Activated naive CD4-positive, alpha-beta T cell treated with anti-CD3 and anti-CD28 coated beads, Interleukin-2, amount 10 ng/mL, durations not matched to agents 7 days and 5 days (primary cell): ENCODE measurements at regions not wholly inside any gene's neighbourhood (a gene's known extent, or its start where the extent isn't known, plus 50 kb on each side); places are given as distances from the start of the nearest gene placed in this dataset.

Experiments
- CTCF ChIA-PET: fragments of 350-600 bp; sonication (Branson Sonifier 250); formaldehyde crosslinking; loops from one replicate; lab custom pipeline; 2021; ENCODE audit warnings: antibody characterized with exemption; lab: Charles Lee
- DNase-seq: peaks from one replicate; pipeline ENCODE4 v3.0.0-alpha.2; 2020
- H3K27ac Mint-ChIP-seq: one replicate; pipeline ENCODE4 v1.8.0; 2021; ENCODE audit warnings: mild to moderate bottlenecking, moderate library complexity, mixed read lengths
- H3K27me3 Mint-ChIP-seq: one replicate; pipeline ENCODE4 v1.8.0; 2021; ENCODE audit warnings: mild to moderate bottlenecking, mixed read lengths
- H3K36me3 Mint-ChIP-seq: one replicate; pipeline ENCODE4 v1.8.0; 2021; ENCODE audit warnings: mixed read lengths
- H3K4me1 Mint-ChIP-seq: one replicate; pipeline ENCODE4 v1.8.0; 2021; ENCODE audit warnings: mixed read lengths
- H3K4me3 Mint-ChIP-seq: one replicate; pipeline ENCODE4 v1.8.0; 2021; ENCODE audit warnings: mild to moderate bottlenecking, moderate library complexity, mixed read lengths
- H3K9me3 Mint-ChIP-seq: one replicate; pipeline ENCODE4 v1.8.0; 2021; ENCODE audit warnings: mixed read lengths

- no peaks in the 10 kb centered on the region for H3K36me3 Mint-ChIP-seq
- no peak overlapping the region for H3K4me3 Mint-ChIP-seq
- CTCF ChIA-PET: interaction anchor here (0.8 kb wide), 1 partner anchor 312 kb away, joined by 3 read pairs; no protein-coding TSS in a partner anchor
- no peak for DNase-seq
- H3K27me3 Mint-ChIP-seq: no peaks in the 10 kb centered on the region
- no peaks in the 10 kb centered on the region for H3K4me1 Mint-ChIP-seq
- no peaks in the 10 kb centered on the region for H3K9me3 Mint-ChIP-seq
- H3K27ac Mint-ChIP-seq: no peak overlapping the region
Measured at GRCh38 chr14:104439625-104440024, 139.9 kb upstream of the C14orf180 start.

- Mint-ChIP-seq H3K4me3 (no peak overlapping the region), H3K27ac (no peak overlapping the region), H3K27me3 (peaks cover 4% of the 10 kb centered on the region), H3K4me1 (no peaks in the 10 kb centered on the region), H3K9me3 (no peaks in the 10 kb centered on the region), H3K36me3 (no peaks in the 10 kb centered on the region)
- DNase-seq: no peak
- CTCF ChIA-PET: interaction anchor here (0.8 kb wide), 1 partner anchor 313 kb away, joined by 3 read pairs; no protein-coding TSS in a partner anchor
Measured at GRCh38 chr14:104440297-104440956, 139.1 kb upstream of the C14orf180 start.

- CTCF ChIA-PET: no interaction called here
- H3K9me3 Mint-ChIP-seq: no peaks in the 10 kb centered on the region
- H3K36me3 Mint-ChIP-seq: no peaks in the 10 kb centered on the region
- no peaks in the 10 kb centered on the region for H3K4me1 Mint-ChIP-seq
- no peak for DNase-seq
- no peak overlapping the region for H3K27ac Mint-ChIP-seq
- no peak overlapping the region for H3K4me3 Mint-ChIP-seq
- peaks cover 13% of the 10 kb centered on the region for H3K27me3 Mint-ChIP-seq
Measured at GRCh38 chr14:104441275-104442106, 138.1 kb upstream of the C14orf180 start.

- DNase-seq: peak; percentile 3
- Mint-ChIP-seq H3K4me1 (no peaks in the 10 kb centered on the region), H3K4me3 (no peak overlapping the region), H3K27me3 (peaks cover 20% of the 10 kb centered on the region), H3K27ac (no peak overlapping the region), H3K9me3 (no peaks in the 10 kb centered on the region), H3K36me3 (no peaks in the 10 kb centered on the region)
- CTCF ChIA-PET: no interaction called here
Measured at GRCh38 chr14:104442107-104442551, 137.4 kb upstream of the C14orf180 start.

GRCh38 chr14:104442631-104443390 lies 136.8 kb upstream of the C14orf180 start:
- Mint-ChIP-seq H3K27ac (no peak overlapping the region), H3K36me3 (no peaks in the 10 kb centered on the region), H3K9me3 (no peaks in the 10 kb centered on the region), H3K4me3 (no peak overlapping the region), H3K27me3 (peaks cover 27% of the 10 kb centered on the region), H3K4me1 (no peaks in the 10 kb centered on the region)
- CTCF ChIA-PET: no interaction called here
- DNase-seq: peak; percentile 3

GRCh38 chr14:104443391-104444158 lies 136.0 kb upstream of the C14orf180 start:
- no peak overlapping the region for H3K27ac Mint-ChIP-seq
- no peaks in the 10 kb centered on the region for H3K36me3 Mint-ChIP-seq
- H3K27me3 Mint-ChIP-seq: peaks cover 33% of the 10 kb centered on the region

GRCh38 chr14:104444159-104445030 lies 135.2 kb upstream of the C14orf180 start:
- CTCF ChIA-PET: no interaction called here
- Mint-ChIP-seq H3K36me3 (no peaks in the 10 kb centered on the region), H3K4me1 (no peaks in the 10 kb centered on the region), H3K9me3 (peaks cover 10% of the 10 kb centered on the region), H3K27ac (no peak overlapping the region), H3K4me3 (no peak overlapping the region), H3K27me3 (peaks cover 38% of the 10 kb centered on the region)
- DNase-seq: peak; percentile 5

More at GRCh38 chr14:104443391-104444158, 136.0 kb upstream of the C14orf180 start:
- DNase-seq: peak; percentile 20
- CTCF ChIA-PET: no interaction called here
- H3K4me1 Mint-ChIP-seq: no peaks in the 10 kb centered on the region
- H3K9me3 Mint-ChIP-seq: peaks cover 4% of the 10 kb centered on the region
- no peak overlapping the region for H3K4me3 Mint-ChIP-seq

- Mint-ChIP-seq H3K4me1 (no peaks in the 10 kb centered on the region), H3K4me3 (no peak overlapping the region), H3K27me3 (peaks cover 38% of the 10 kb centered on the region), H3K9me3 (peaks cover 10% of the 10 kb centered on the region), H3K36me3 (no peaks in the 10 kb centered on the region), H3K27ac (no peak overlapping the region)
- CTCF ChIA-PET: no interaction called here
- DNase-seq: no peak
Measured at GRCh38 chr14:104445086-104445485, 134.5 kb upstream of the C14orf180 start.

- DNase-seq: peak; percentile 14
- Mint-ChIP-seq H3K36me3 (no peaks in the 10 kb centered on the region), H3K27ac (no peak overlapping the region), H3K4me3 (no peak overlapping the region), H3K9me3 (peaks cover 12% of the 10 kb centered on the region), H3K27me3 (peaks cover 44% of the 10 kb centered on the region), H3K4me1 (no peaks in the 10 kb centered on the region)
- CTCF ChIA-PET: no interaction called here
Measured at GRCh38 chr14:104445832-104446381, 133.7 kb upstream of the C14orf180 start.

- CTCF ChIA-PET: no interaction called here
- peaks cover 12% of the 10 kb centered on the region for H3K9me3 Mint-ChIP-seq
- no peak overlapping the region for H3K27ac Mint-ChIP-seq
- no peak overlapping the region for H3K4me3 Mint-ChIP-seq
- no peaks in the 10 kb centered on the region for H3K4me1 Mint-ChIP-seq
- no peaks in the 10 kb centered on the region for H3K36me3 Mint-ChIP-seq
- DNase-seq: no peak
- peaks cover 49% of the 10 kb centered on the region for H3K27me3 Mint-ChIP-seq
Measured at GRCh38 chr14:104446611-104447010, 133.0 kb upstream of the C14orf180 start.

- no peak for DNase-seq
- no peaks in the 10 kb centered on the region for H3K36me3 Mint-ChIP-seq
- no peak overlapping the region for H3K4me3 Mint-ChIP-seq
- no peaks in the 10 kb centered on the region for H3K4me1 Mint-ChIP-seq
- H3K27me3 Mint-ChIP-seq: peaks cover 50% of the 10 kb centered on the region
- H3K27ac Mint-ChIP-seq: no peak overlapping the region
- peaks cover 12% of the 10 kb centered on the region for H3K9me3 Mint-ChIP-seq
- CTCF ChIA-PET: no interaction called here
Measured at GRCh38 chr14:104447750-104448149, 131.8 kb upstream of the C14orf180 start.

GRCh38 chr14:104448321-104448720 lies 131.2 kb upstream of the C14orf180 start:
- Mint-ChIP-seq H3K4me3 (no peak overlapping the region), H3K36me3 (no peaks in the 10 kb centered on the region), H3K27ac (no peak overlapping the region), H3K9me3 (peaks cover 12% of the 10 kb centered on the region), H3K27me3 (peaks cover 50% of the 10 kb centered on the region), H3K4me1 (no peaks in the 10 kb centered on the region)
- DNase-seq: no peak
- CTCF ChIA-PET: no interaction called here

GRCh38 chr14:104448721-104449120 lies 130.8 kb upstream of the C14orf180 start:
- Mint-ChIP-seq H3K9me3 (peaks cover 12% of the 10 kb centered on the region), H3K27ac (no peak overlapping the region), H3K4me3 (no peak overlapping the region), H3K27me3 (peaks cover 50% of the 10 kb centered on the region), H3K4me1 (no peaks in the 10 kb centered on the region), H3K36me3 (no peaks in the 10 kb centered on the region)
- CTCF ChIA-PET: no interaction called here
- no peak for DNase-seq
